ENCODE measurements at regions not wholly inside any gene's neighbourhood (a gene's known extent, or its start where the extent isn't known, plus 50 kb on each side); places are given as distances from the start of the nearest gene placed in this dataset.

- TF ChIP-seq POLR2AphosphoS5 (IDR thresholded peaks at IDR 0.05) (no peak), EP300 (IDR thresholded peaks at IDR 0.05) (no peak), POLR2A (IDR thresholded peaks at IDR 0.05) (no peak), CTCF (IDR thresholded peaks at IDR 0.05) (no peak)
- Histone ChIP-seq H3K9me3 (peaks cover 0 to 12% (median 0%) of the 10 kb centered on the region in 3 donors), H3K27ac (no peak overlapping the region), H3K4me3 (no peak overlapping the region), H3K4me1 (peaks cover 0 to 5% (median 0%) of the 10 kb centered on the region in 3 donors), H3K27me3 (no peaks in the 10 kb centered on the region), H3K36me3 (no peaks in the 10 kb centered on the region)
- no peak for ATAC-seq
- 48 to 55% methylated on average over 4 of the region's 4 CpGs for WGBS, 2 donors (ENCODE audit: low coverage in 1 of 2)
Measured at GRCh38 chr6:168983925-168984324, 269.7 kb downstream of the THBS2 start.

- H3K9me3 ChIP-seq = peaks cover 0 to 12% (median 0%) of the 10 kb centered on the region in 3 donors
- WGBS, 2 donors (ENCODE audit: low coverage in 1 of 2) = 71 to 88% methylated on average over 1 to 2 of the region's 2 CpGs
- H3K27ac ChIP-seq = no peak overlapping the region
- H3K4me1 ChIP-seq = no peaks in the 10 kb centered on the region
- ATAC-seq = no peak
- TF ChIP-seq POLR2A (IDR thresholded peaks at IDR 0.05) = no peak
- no peak for TF ChIP-seq CTCF (IDR thresholded peaks at IDR 0.05)
- TF ChIP-seq EP300 (IDR thresholded peaks at IDR 0.05) = no peak
- TF ChIP-seq POLR2AphosphoS5 (IDR thresholded peaks at IDR 0.05) = no peak
- H3K4me3 ChIP-seq = no peak overlapping the region
- no peaks in the 10 kb centered on the region for H3K27me3 ChIP-seq
- no peaks in the 10 kb centered on the region for H3K36me3 ChIP-seq
Measured at GRCh38 chr6:168981187-168981586, 272.5 kb downstream of the THBS2 start.

GRCh38 chr6:168979254-168979653 lies 274.4 kb downstream of the THBS2 start:
- Histone ChIP-seq H3K4me1 (no peaks in the 10 kb centered on the region), H3K27me3 (no peaks in the 10 kb centered on the region), H3K27ac (no peak overlapping the region), H3K4me3 (no peak overlapping the region), H3K9me3 (peaks cover 0 to 12% (median 0%) of the 10 kb centered on the region in 3 donors), H3K36me3 (no peaks in the 10 kb centered on the region)
- ATAC-seq = no peak
- WGBS, 2 donors (ENCODE audit: low coverage in 1 of 2) = 50 to 54% methylated on average over 2 to 3 of the region's 3 CpGs
- no peak for TF ChIP-seq EP300 (IDR thresholded peaks at IDR 0.05)
- no peak for TF ChIP-seq POLR2AphosphoS5 (IDR thresholded peaks at IDR 0.05)

GRCh38 chr6:168972128-168972527 lies 281.5 kb downstream of the THBS2 start:
- Histone ChIP-seq H3K27ac (no peak overlapping the region), H3K4me3 (no peak overlapping the region), H3K36me3 (no peaks in the 10 kb centered on the region), H3K27me3 (no peaks in the 10 kb centered on the region), H3K4me1 (peaks cover 0 to 12% (median 0%) of the 10 kb centered on the region in 3 donors), H3K9me3 (no peaks in the 10 kb centered on the region)
- TF ChIP-seq EP300 (IDR thresholded peaks at IDR 0.05) = no peak
- TF ChIP-seq CTCF (IDR thresholded peaks at IDR 0.05) = no peak
- no peak for TF ChIP-seq POLR2AphosphoS5 (IDR thresholded peaks at IDR 0.05)
- no peak for TF ChIP-seq POLR2A (IDR thresholded peaks at IDR 0.05)
- 72 to 100% methylated on average over 1 to 2 of the region's 2 CpGs for WGBS, 2 donors (ENCODE audit: low coverage in 1 of 2)
- ATAC-seq = no peak

GRCh38 chr6:168971549-168971948 lies 282.1 kb downstream of the THBS2 start:
- H3K27ac ChIP-seq = no peak overlapping the region
- WGBS, 2 donors (ENCODE audit: low coverage in 1 of 2) = 55 to 77% methylated on average over 2 to 4 of the region's 4 CpGs

More at GRCh38 chr6:168971549-168971948, 282.1 kb downstream of the THBS2 start:
- ATAC-seq = no peak
- H3K27me3 ChIP-seq = no peaks in the 10 kb centered on the region
- H3K9me3 ChIP-seq = no peaks in the 10 kb centered on the region
- TF ChIP-seq EP300 (IDR thresholded peaks at IDR 0.05) = no peak
- no peak for TF ChIP-seq CTCF (IDR thresholded peaks at IDR 0.05)
- TF ChIP-seq POLR2A (IDR thresholded peaks at IDR 0.05) = no peak
- H3K4me3 ChIP-seq = no peak overlapping the region
- peaks cover 0 to 13% (median 0%) of the 10 kb centered on the region in 3 donors for H3K4me1 ChIP-seq
- H3K36me3 ChIP-seq = no peaks in the 10 kb centered on the region

Measured in gastroesophageal sphincter (tissue), 4 donors.